Natural killer cell (primary cell): ENCODE measurements at regions not wholly inside any gene's neighbourhood (a gene's known extent, or its start where the extent isn't known, plus 50 kb on each side); places are given as distances from the start of the nearest gene placed in this dataset.

ENCODE experiments used
- ATAC-seq, 3 donors: fragments of 150-1000 bp in 2 of 3; fragments of 200-7000 bp in 1 of 3; cut with Tn5 transposase; 1 replicate in 1 of 3; 2 replicates in 2 of 3; pipeline ENCODE4 v1.10.0; 2021; ENCODE audit warnings: mild to moderate bottlenecking in 2 of 3, moderate library complexity in 2 of 3
- DNase-seq, 2 donors: peaks; one replicate each; pipeline versions ENCODE4 v3.0.0 to v3.0.0-alpha.2; 2013 to 2021; ENCODE audit warnings: mixed read lengths in 1 of 2
- H3K27ac ChIP-seq: one replicate; pipeline ENCODE4 v1.5.1; 2013; ENCODE audit warnings: mild to moderate bottlenecking, low read length
- H3K27me3 ChIP-seq: one replicate; pipeline ENCODE4 v1.6.1; 2013; ENCODE audit warnings: low read length; ENCODE audit not compliant: control insufficient read depth, insufficient read depth
- H3K36me3 ChIP-seq: one replicate; pipeline ENCODE4 v1.6.1; 2013; ENCODE audit warnings: low read length; ENCODE audit not compliant: control insufficient read depth, insufficient read depth
- H3K4me1 ChIP-seq: one replicate; pipeline ENCODE4 v1.6.1; 2013; ENCODE audit warnings: low read length; ENCODE audit not compliant: control insufficient read depth, insufficient read depth
- H3K4me3 ChIP-seq: one replicate; pipeline ENCODE4 v1.5.1; 2013; ENCODE audit warnings: low read length
- H3K9me3 ChIP-seq: one replicate; pipeline ENCODE4 v1.6.1; 2013; ENCODE audit warnings: low read length; ENCODE audit not compliant: control insufficient read depth, insufficient read depth
- H3K27ac Mint-ChIP-seq, 2 donors: one replicate each; pipeline ENCODE4 v1.8.0; 2022; ENCODE audit warnings: mild to moderate bottlenecking in 2 of 2, mixed read lengths in 2 of 2, moderate library complexity in 1 of 2
- H3K27me3 Mint-ChIP-seq, 2 donors: one replicate each; pipeline ENCODE4 v1.8.0; 2022; ENCODE audit warnings: low read depth in 2 of 2, mixed read lengths in 2 of 2
- H3K36me3 Mint-ChIP-seq: one replicate; pipeline ENCODE4 v1.8.0; 2022; ENCODE audit warnings: mixed read lengths
- H3K4me1 Mint-ChIP-seq, 2 donors: one replicate each; pipeline ENCODE4 v1.8.0; 2022; ENCODE audit warnings: mixed read lengths in 2 of 2
- H3K4me3 Mint-ChIP-seq: one replicate; pipeline ENCODE4 v1.8.0; 2022; ENCODE audit warnings: mild to moderate bottlenecking, moderate library complexity, mixed read lengths
- H3K9me3 Mint-ChIP-seq, 2 donors: one replicate each; pipeline ENCODE4 v1.8.0; 2022; ENCODE audit warnings: mixed read lengths in 2 of 2
- CTCF ChIP-seq: fragments of 200-600 bp; IDR thresholded peaks from one replicate; pipeline ENCODE4 v1.8.0; 2022; ENCODE audit warnings: antibody characterized with exemption
- WGBS: methylation state at CpG from one replicate; pipeline ENCODE4 v1.1.7; 2013; ENCODE audit warnings: missing lambda C conversion rate; ENCODE audit not compliant: insufficient coverage; 5-methylcytosine and 5-hydroxymethylcytosine counted together
- intact Hi-C: fragments of 100-400 bp; cut with micrococcal nuclease; formaldehyde crosslinking; loops from one replicate; pipeline ENCODE4 v1.14.2; 2022

- Mint-ChIP-seq H3K4me3 (no peak overlapping the region), H3K27me3 (peaks cover 0 to 3% of the 10 kb centered on the region in 2 donors), H3K9me3 (no peaks in the 10 kb centered on the region), H3K27ac (no peak overlapping the region), H3K36me3 (no peaks in the 10 kb centered on the region), H3K4me1 (no peaks in the 10 kb centered on the region)
- intact Hi-C loops: no loop called here
- no peaks in the 10 kb centered on the region for H3K4me1 ChIP-seq
- H3K4me3 ChIP-seq: no peak overlapping the region
- WGBS: 85% methylated on average over 2 of the region's 2 CpGs
- H3K27ac ChIP-seq: no peak overlapping the region
- no peak for DNase-seq
- no peak for ATAC-seq
- H3K36me3 ChIP-seq: no peaks in the 10 kb centered on the region
- H3K27me3 ChIP-seq: no peaks in the 10 kb centered on the region
- H3K9me3 ChIP-seq: no peaks in the 10 kb centered on the region
- no peak for TF ChIP-seq CTCF
These were observed 245.6 kb upstream of the RAI14 start for GRCh38 chr5:34410411-34411139.

GRCh38 chr5:34411470-34412346 lies 244.4 kb upstream of the RAI14 start:
- no peak overlapping the region for H3K27ac ChIP-seq
- Mint-ChIP-seq H3K27ac (no peak overlapping the region), H3K27me3 (peaks cover 0 to 3% of the 10 kb centered on the region in 2 donors), H3K4me3 (no peak overlapping the region), H3K4me1 (no peaks in the 10 kb centered on the region), H3K9me3 (no peaks in the 10 kb centered on the region), H3K36me3 (no peaks in the 10 kb centered on the region)
- TF ChIP-seq CTCF: no peak
- no peaks in the 10 kb centered on the region for H3K27me3 ChIP-seq
- no peak for ATAC-seq
- H3K4me1 ChIP-seq: no peaks in the 10 kb centered on the region
- DNase-seq: no peak
- no peaks in the 10 kb centered on the region for H3K36me3 ChIP-seq
- H3K9me3 ChIP-seq: no peaks in the 10 kb centered on the region
- H3K4me3 ChIP-seq: no peak overlapping the region
- intact Hi-C loops: no loop called here

GRCh38 chr5:34412736-34413135 lies 243.4 kb upstream of the RAI14 start:
- no peak for DNase-seq

More at GRCh38 chr5:34412736-34413135, 243.4 kb upstream of the RAI14 start:
- Mint-ChIP-seq H3K27ac (no peak overlapping the region), H3K27me3 (peaks cover 0 to 3% of the 10 kb centered on the region in 2 donors), H3K9me3 (no peaks in the 10 kb centered on the region), H3K4me3 (no peak overlapping the region), H3K36me3 (no peaks in the 10 kb centered on the region), H3K4me1 (no peaks in the 10 kb centered on the region)
- WGBS: 69% methylated on average over 2 of the region's 2 CpGs
- Histone ChIP-seq H3K36me3 (no peaks in the 10 kb centered on the region), H3K27me3 (no peaks in the 10 kb centered on the region), H3K4me3 (no peak overlapping the region), H3K27ac (no peak overlapping the region), H3K4me1 (no peaks in the 10 kb centered on the region), H3K9me3 (no peaks in the 10 kb centered on the region)
- ATAC-seq: no peak
- TF ChIP-seq CTCF: no peak
- intact Hi-C loops: no loop called here
